ENCODE measurements at regions not wholly inside any gene's neighbourhood (a gene's known extent, or its start where the extent isn't known, plus 50 kb on each side); places are given as distances from the start of the nearest gene placed in this dataset.

- Histone ChIP-seq H3K36me3 (ENCODE audit: control insufficient read depth, insufficient read depth, low read length) (no peaks in the 10 kb centered on the region), H3K27me3 (ENCODE audit: control insufficient read depth, insufficient read depth, low read length) (no peaks in the 10 kb centered on the region), H3K4me3 (ENCODE audit: low read depth, low read length) (no peak overlapping the region)
- no peak for TF ChIP-seq CTCF (IDR thresholded peaks at IDR 0.05; ENCODE audit: insufficient read depth, low read length, poor library complexity, severe bottlenecking)
- no peak for DNase-seq (ENCODE audit: low read depth)
Observed at GRCh38 chr5:168187614-168188013, 103.8 kb upstream of the WWC1 start.

GRCh38 chr5:168188182-168188581, 103.3 kb upstream of the WWC1 start:
- DNase-seq (ENCODE audit: low read depth), result no peak
- Histone ChIP-seq H3K36me3 (ENCODE audit: control insufficient read depth, insufficient read depth, low read length) (no peaks in the 10 kb centered on the region), H3K27me3 (ENCODE audit: control insufficient read depth, insufficient read depth, low read length) (no peaks in the 10 kb centered on the region), H3K4me3 (ENCODE audit: low read depth, low read length) (no peak overlapping the region)
- no peak for TF ChIP-seq CTCF (IDR thresholded peaks at IDR 0.05; ENCODE audit: insufficient read depth, low read length, poor library complexity, severe bottlenecking)

- H3K36me3 ChIP-seq (ENCODE audit: control insufficient read depth, insufficient read depth, low read length), result no peaks in the 10 kb centered on the region
- no peaks in the 10 kb centered on the region for H3K27me3 ChIP-seq (ENCODE audit: control insufficient read depth, insufficient read depth, low read length)
- no peak for TF ChIP-seq CTCF (IDR thresholded peaks at IDR 0.05; ENCODE audit: insufficient read depth, low read length, poor library complexity, severe bottlenecking)
- DNase-seq (ENCODE audit: low read depth), result no peak
- H3K4me3 ChIP-seq (ENCODE audit: low read depth, low read length), result no peak overlapping the region
Observed at GRCh38 chr5:168192120-168192519, 99.3 kb upstream of the WWC1 start.

GRCh38 chr5:168193493-168194250, 97.8 kb upstream of the WWC1 start:
- TF ChIP-seq CTCF (IDR thresholded peaks at IDR 0.05; ENCODE audit: insufficient read depth, low read length, poor library complexity, severe bottlenecking), result no peak
- no peaks in the 10 kb centered on the region for H3K36me3 ChIP-seq (ENCODE audit: control insufficient read depth, insufficient read depth, low read length)
- no peak for DNase-seq (ENCODE audit: low read depth)
- H3K4me3 ChIP-seq (ENCODE audit: low read depth, low read length), result no peak overlapping the region
- no peaks in the 10 kb centered on the region for H3K27me3 ChIP-seq (ENCODE audit: control insufficient read depth, insufficient read depth, low read length)

GRCh38 chr5:168195110-168195509, 96.3 kb upstream of the WWC1 start:
- no peak overlapping the region for H3K4me3 ChIP-seq (ENCODE audit: low read depth, low read length)
- TF ChIP-seq CTCF (IDR thresholded peaks at IDR 0.05; ENCODE audit: insufficient read depth, low read length, poor library complexity, severe bottlenecking), result no peak
- DNase-seq (ENCODE audit: low read depth), result no peak
- no peaks in the 10 kb centered on the region for H3K27me3 ChIP-seq (ENCODE audit: control insufficient read depth, insufficient read depth, low read length)
- H3K36me3 ChIP-seq (ENCODE audit: control insufficient read depth, insufficient read depth, low read length), result no peaks in the 10 kb centered on the region

- H3K27me3 ChIP-seq (ENCODE audit: control insufficient read depth, insufficient read depth, low read length), result no peaks in the 10 kb centered on the region
- no peak overlapping the region for H3K4me3 ChIP-seq (ENCODE audit: low read depth, low read length)
- DNase-seq (ENCODE audit: low read depth), result no peak
- TF ChIP-seq CTCF (IDR thresholded peaks at IDR 0.05; ENCODE audit: insufficient read depth, low read length, poor library complexity, severe bottlenecking), result no peak
- no peaks in the 10 kb centered on the region for H3K36me3 ChIP-seq (ENCODE audit: control insufficient read depth, insufficient read depth, low read length)
Observed at GRCh38 chr5:168198359-168198758, 93.1 kb upstream of the WWC1 start.

Data from kidney epithelial cell (primary cell).